Nephron progenitor cell (in vitro differentiated cells): ENCODE measurements at regions not wholly inside any gene's neighbourhood (a gene's known extent, or its start where the extent isn't known, plus 50 kb on each side); places are given as distances from the start of the nearest gene placed in this dataset.

ENCODE experiments used
- DNase-seq: peaks from one replicate; pipeline ENCODE4 v3.0.0; 2021
- H3K27ac Mint-ChIP-seq: 2 replicates; pipeline ENCODE4 v1.8.0; 2021; ENCODE audit warnings: mild to moderate bottlenecking, moderate library complexity, mixed read lengths
- H3K27me3 Mint-ChIP-seq: 2 replicates; pipeline ENCODE4 v1.8.0; 2021; ENCODE audit warnings: mild to moderate bottlenecking, low read depth, mixed read lengths; ENCODE audit not compliant: poor library complexity
- H3K36me3 Mint-ChIP-seq: 2 replicates; pipeline ENCODE4 v1.8.0; 2021; ENCODE audit warnings: low read depth, mixed read lengths
- H3K4me1 Mint-ChIP-seq: 2 replicates; pipeline ENCODE4 v1.8.0; 2021; ENCODE audit warnings: mixed read lengths
- H3K4me3 Mint-ChIP-seq: 2 replicates; pipeline ENCODE4 v1.8.0; 2021; ENCODE audit warnings: mild to moderate bottlenecking, moderate library complexity, mixed read lengths
- H3K9me3 Mint-ChIP-seq: 2 replicates; pipeline ENCODE4 v1.8.0; 2021; ENCODE audit warnings: mild to moderate bottlenecking, moderate library complexity, mixed read lengths
- TF ChIP-seq, protein P1 (sequence below): fragments of 200-600 bp; sonication (generic); IDR thresholded peaks from 2 replicates; pipeline ENCODE4 v1.5.0; 2021; ENCODE audit warnings: antibody characterized with exemption

DNA sequence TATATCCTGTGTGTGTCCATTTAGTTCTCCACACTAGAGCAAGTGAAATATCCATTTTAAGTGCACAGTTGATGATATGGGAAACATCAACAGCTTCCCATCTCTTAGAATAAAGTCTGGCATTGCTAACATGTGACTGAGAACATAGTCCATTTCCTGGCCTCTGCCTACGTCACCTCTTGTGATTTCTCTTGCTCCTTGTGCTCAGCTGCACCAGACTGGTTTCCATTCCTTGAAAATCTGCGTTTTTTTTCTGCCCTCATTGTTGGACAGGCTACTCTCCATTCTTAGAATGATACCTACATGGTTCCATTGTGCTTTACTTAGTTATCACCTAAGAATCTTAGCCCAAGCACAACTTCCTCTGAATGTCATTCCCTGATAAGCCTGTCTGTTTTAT is 851.2 kb upstream of the ID2 start:
- TF ChIP-seq, protein P1, sequence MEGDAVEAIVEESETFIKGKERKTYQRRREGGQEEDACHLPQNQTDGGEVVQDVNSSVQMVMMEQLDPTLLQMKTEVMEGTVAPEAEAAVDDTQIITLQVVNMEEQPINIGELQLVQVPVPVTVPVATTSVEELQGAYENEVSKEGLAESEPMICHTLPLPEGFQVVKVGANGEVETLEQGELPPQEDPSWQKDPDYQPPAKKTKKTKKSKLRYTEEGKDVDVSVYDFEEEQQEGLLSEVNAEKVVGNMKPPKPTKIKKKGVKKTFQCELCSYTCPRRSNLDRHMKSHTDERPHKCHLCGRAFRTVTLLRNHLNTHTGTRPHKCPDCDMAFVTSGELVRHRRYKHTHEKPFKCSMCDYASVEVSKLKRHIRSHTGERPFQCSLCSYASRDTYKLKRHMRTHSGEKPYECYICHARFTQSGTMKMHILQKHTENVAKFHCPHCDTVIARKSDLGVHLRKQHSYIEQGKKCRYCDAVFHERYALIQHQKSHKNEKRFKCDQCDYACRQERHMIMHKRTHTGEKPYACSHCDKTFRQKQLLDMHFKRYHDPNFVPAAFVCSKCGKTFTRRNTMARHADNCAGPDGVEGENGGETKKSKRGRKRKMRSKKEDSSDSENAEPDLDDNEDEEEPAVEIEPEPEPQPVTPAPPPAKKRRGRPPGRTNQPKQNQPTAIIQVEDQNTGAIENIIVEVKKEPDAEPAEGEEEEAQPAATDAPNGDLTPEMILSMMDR, result no peak
- Mint-ChIP-seq H3K27me3 (peaks cover 3% of the 10 kb centered on the region), H3K4me1 (peaks cover 13% of the 10 kb centered on the region), H3K36me3 (no peaks in the 10 kb centered on the region), H3K9me3 (peaks cover 12% of the 10 kb centered on the region), H3K4me3 (no peak overlapping the region), H3K27ac (no peak overlapping the region)
- no peak for DNase-seq

DNA sequence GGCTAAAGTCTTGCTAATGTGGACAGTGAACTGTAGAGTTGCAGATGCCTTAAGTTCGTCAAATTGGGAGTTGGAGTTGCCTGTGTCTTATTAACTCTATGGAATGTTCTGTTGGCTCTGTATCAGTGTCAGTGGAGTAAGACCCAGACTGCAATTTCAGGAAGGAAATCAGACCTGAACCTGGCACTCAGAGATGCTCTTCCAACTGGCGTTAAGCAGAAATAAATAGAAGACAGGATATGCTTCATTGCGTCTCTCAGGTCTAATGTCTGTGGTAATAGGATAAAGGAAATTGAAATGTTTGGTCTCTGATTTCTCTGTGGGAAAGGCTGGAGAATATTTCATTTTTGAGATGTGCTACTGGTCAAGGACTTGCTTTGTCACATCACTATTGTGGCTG is 846.7 kb upstream of the ID2 start:
- Mint-ChIP-seq H3K27ac (no peak overlapping the region), H3K27me3 (peaks cover 3% of the 10 kb centered on the region), H3K4me3 (no peak overlapping the region), H3K36me3 (no peaks in the 10 kb centered on the region), H3K9me3 (peaks cover 26% of the 10 kb centered on the region), H3K4me1 (peaks cover 22% of the 10 kb centered on the region)
- DNase-seq, result no peak
- TF ChIP-seq, protein P1, result no peak

DNA sequence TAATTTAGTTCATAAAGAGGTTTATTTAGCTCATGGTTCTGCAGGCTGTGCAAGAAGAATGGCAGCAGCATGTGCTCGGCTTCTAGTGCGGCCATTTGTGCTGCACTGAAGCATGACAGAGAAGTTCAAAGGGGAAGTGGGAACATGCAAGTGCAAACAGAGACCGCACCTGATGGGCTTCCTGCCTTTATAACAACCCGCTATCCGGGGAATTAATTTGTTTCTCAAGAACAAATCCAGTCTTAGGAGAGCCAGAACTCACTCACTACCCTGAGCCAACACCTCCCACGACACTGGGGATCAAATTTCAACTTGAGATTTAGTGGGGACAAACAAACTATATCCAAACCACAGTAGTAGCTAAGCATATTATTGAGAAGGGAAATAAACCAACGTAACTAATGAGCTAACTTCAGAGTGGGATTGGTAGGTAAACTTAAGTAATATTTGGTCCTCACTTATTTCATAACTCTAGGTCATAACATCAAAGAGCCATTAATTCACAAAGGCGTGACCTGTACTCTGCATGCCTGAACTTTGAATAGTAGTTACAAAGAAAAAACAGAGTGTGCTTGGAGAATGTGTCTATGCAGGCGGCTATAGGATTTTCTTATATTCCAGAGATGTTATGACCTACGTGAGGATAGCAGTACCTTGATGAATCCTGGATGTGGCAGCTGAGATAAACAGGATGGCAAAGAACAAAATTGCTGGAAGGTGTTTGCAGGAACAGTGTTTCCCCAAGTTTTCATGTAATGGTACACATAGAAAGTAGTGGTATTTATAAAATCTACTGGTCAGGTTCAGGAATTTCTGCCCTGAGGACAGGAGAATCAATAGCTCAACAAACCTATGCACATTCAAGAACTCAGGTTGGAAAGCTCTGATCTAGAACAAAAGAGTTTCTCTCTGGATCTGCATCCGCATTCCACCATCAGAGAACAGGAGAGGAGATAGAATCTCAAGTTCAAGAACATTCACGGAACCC is 845.9 kb upstream of the ID2 start:
- DNase-seq, result peak; percentile 7
- H3K36me3 Mint-ChIP-seq, result peaks cover 4% of the 10 kb centered on the region
- no peak overlapping the region for H3K27ac Mint-ChIP-seq
- TF ChIP-seq, protein P1, result no peak
- peaks cover 22% of the 10 kb centered on the region for H3K4me1 Mint-ChIP-seq
- peaks cover 3% of the 10 kb centered on the region for H3K27me3 Mint-ChIP-seq
- peaks cover 34% of the 10 kb centered on the region for H3K9me3 Mint-ChIP-seq
- H3K4me3 Mint-ChIP-seq, result no peak overlapping the region

DNA sequence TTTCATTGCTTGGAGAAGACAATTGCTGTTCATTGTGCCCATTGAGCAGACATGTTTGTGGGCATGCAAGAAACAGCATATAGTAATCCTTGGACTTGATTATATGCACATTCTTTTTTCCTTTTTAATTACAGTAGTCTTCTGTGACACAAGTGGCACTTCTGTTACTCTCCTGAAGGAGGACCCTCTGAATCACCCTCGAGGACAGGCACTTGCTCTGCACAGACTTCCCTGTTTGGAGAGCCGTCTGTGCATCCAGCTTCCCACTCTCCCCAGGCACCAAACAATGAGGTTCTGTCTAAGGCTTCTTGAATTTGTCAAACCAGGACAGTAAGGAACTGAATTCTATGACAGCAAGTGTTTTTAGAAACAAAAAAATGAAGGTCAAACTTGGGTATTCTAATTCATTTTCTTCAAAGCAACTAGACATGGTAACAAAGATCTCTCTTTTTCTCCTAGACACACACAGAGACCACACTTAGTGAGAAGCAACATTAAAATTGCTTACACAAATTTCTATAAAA is 844.6 kb upstream of the ID2 start:
- Mint-ChIP-seq H3K36me3 (peaks cover 9% of the 10 kb centered on the region), H3K27me3 (peaks cover 3% of the 10 kb centered on the region), H3K27ac (no peak overlapping the region), H3K4me3 (no peak overlapping the region), H3K9me3 (peaks cover 43% of the 10 kb centered on the region), H3K4me1 (peaks cover 22% of the 10 kb centered on the region)
- TF ChIP-seq, protein P1, result no peak
- DNase-seq, result no peak

DNA sequence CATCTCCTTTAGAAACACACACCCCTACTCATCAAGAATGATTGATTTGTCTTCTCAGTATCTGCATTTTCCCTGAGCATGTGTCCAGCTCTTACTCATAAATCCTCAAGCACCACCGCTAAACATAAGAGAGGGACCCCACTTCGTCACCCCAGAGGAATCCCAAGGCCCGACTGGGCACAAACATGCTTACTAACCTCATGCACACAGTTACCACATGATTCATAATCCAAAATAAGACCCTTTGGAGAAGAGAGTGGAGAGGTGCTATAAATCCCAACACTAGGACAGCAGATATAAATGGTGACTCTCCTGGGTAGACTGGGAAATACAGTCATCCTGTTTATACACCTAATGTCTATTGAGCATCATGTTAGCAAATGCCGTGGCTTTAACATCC is 843.2 kb upstream of the ID2 start:
- H3K27ac Mint-ChIP-seq, result no peak overlapping the region
- peaks cover 22% of the 10 kb centered on the region for H3K4me1 Mint-ChIP-seq
- peaks cover 9% of the 10 kb centered on the region for H3K36me3 Mint-ChIP-seq
- peaks cover 3% of the 10 kb centered on the region for H3K27me3 Mint-ChIP-seq
- H3K9me3 Mint-ChIP-seq, result peaks cover 47% of the 10 kb centered on the region
- no peak overlapping the region for H3K4me3 Mint-ChIP-seq
- TF ChIP-seq, protein P1, result no peak
- no peak for DNase-seq
